ENCODE measurements at regions not wholly inside any gene's neighbourhood (a gene's known extent, or its start where the extent isn't known, plus 50 kb on each side); places are given as distances from the start of the nearest gene placed in this dataset.

DNA sequence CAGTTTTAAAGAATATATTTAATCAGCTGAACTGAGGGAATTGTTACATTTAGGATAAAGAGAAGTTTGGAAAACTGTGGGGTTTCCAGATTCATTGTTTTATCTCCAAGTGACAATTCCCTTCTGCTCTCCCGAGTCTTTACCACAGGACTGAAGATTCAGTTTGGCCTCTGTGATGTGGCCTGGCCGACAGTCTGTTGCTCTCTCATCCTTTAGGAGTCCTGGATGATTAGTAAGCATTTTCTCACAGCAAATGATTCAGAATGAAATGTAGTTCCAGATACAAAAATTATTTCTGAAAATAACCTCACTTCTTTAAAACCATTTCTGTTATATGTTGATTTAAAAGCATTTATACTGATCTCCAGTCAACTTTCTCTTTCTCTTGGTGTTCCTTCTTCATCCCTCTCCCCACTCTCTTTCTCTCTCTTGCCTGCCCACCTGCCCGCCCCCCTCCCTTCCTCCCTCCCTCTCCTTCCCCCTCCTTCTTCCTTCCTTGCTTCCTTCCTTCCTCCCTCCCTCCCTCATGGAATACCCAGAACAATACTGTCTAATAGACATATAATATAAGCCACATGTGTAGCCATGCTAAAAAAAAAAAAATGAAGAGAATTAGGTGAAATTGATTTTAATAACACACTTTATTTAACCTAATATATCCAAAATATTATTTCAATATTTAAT, 254.9 kb downstream of the PRL start:
- TF ChIP-seq CTCF (IDR thresholded peaks at IDR 0.05; ENCODE audit: borderline replicate concordance, extremely low read depth, low read length, poor library complexity, severe bottlenecking) (no peak), EZH2 (IDR thresholded peaks at IDR 0.05; ENCODE audit: borderline replicate concordance, low read depth, low read length, severe bottlenecking) (no peak)
